Endothelial cell of hepatic sinusoid (primary cell): ENCODE measurements at regions not wholly inside any gene's neighbourhood (a gene's known extent, or its start where the extent isn't known, plus 50 kb on each side); places are given as distances from the start of the nearest gene placed in this dataset.

Experiments
- in situ Hi-C: cut with HindIII; loops from 2 replicates; pipeline ENCODE4 v1.10.0; 2017; ENCODE audit warnings: low sequenced_read_pairs

GRCh38 chr3:44012160-44012899, 229.4 kb upstream of the TOPAZ1 start:
- in situ Hi-C loops: loop anchor here (5.0 kb wide), 2 partner anchors 50 to 225 kb away; no protein-coding TSS in a partner anchor

- in situ Hi-C loops: loop anchor here (5.0 kb wide), 2 partner anchors 52 to 227 kb away; no protein-coding TSS in a partner anchor
Measured at GRCh38 chr3:44013967-44014366, 227.7 kb upstream of the TOPAZ1 start.

GRCh38 chr3:44015170-44015569, 226.5 kb upstream of the TOPAZ1 start:
- in situ Hi-C loops: no loop called here

- in situ Hi-C loops: no loop called here
Measured at GRCh38 chr3:44016818-44017217, 224.9 kb upstream of the TOPAZ1 start.

- in situ Hi-C loops: no loop called here
Measured at GRCh38 chr3:44018926-44019325, 222.8 kb upstream of the TOPAZ1 start.

GRCh38 chr3:44019736-44020135, 221.9 kb upstream of the TOPAZ1 start:
- in situ Hi-C loops: no loop called here

- in situ Hi-C loops: no loop called here
Measured at GRCh38 chr3:44020143-44020542, 221.5 kb upstream of the TOPAZ1 start.

GRCh38 chr3:44021651-44022594, 219.8 kb upstream of the TOPAZ1 start:
- in situ Hi-C loops: no loop called here

- in situ Hi-C loops: no loop called here
Measured at GRCh38 chr3:44023961-44024593, 217.6 kb upstream of the TOPAZ1 start.

- in situ Hi-C loops: no loop called here
Measured at GRCh38 chr3:44026220-44026865, 215.3 kb upstream of the TOPAZ1 start.

GRCh38 chr3:44029100-44029499, 212.6 kb upstream of the TOPAZ1 start:
- in situ Hi-C loops: no loop called here

- in situ Hi-C loops: loop anchor here (5.0 kb wide), 1 partner anchor 82 kb away; no protein-coding TSS in a partner anchor
Measured at GRCh38 chr3:44030285-44030684, 211.4 kb upstream of the TOPAZ1 start.

- in situ Hi-C loops: loop anchor here (5.0 kb wide), 1 partner anchor 82 kb away; no protein-coding TSS in a partner anchor
Measured at GRCh38 chr3:44030687-44031305, 210.9 kb upstream of the TOPAZ1 start.

GRCh38 chr3:44031387-44032380, 210.0 kb upstream of the TOPAZ1 start:
- in situ Hi-C loops: loop anchor here (5.0 kb wide), 1 partner anchor 81 kb away; no protein-coding TSS in a partner anchor

- in situ Hi-C loops: loop anchor here (5.0 kb wide), 1 partner anchor 80 kb away; no protein-coding TSS in a partner anchor
Measured at GRCh38 chr3:44032487-44032886, 209.2 kb upstream of the TOPAZ1 start.

GRCh38 chr3:44033123-44033522, 208.6 kb upstream of the TOPAZ1 start:
- in situ Hi-C loops: loop anchor here (5.0 kb wide), 1 partner anchor 79 kb away; no protein-coding TSS in a partner anchor

GRCh38 chr3:44036850-44037249, 204.8 kb upstream of the TOPAZ1 start:
- in situ Hi-C loops: no loop called here

GRCh38 chr3:44039006-44039405, 202.7 kb upstream of the TOPAZ1 start:
- in situ Hi-C loops: no loop called here

GRCh38 chr3:44041726-44042125, 200.0 kb upstream of the TOPAZ1 start:
- in situ Hi-C loops: no loop called here
